ENCODE measurements at regions not wholly inside any gene's neighbourhood (a gene's known extent, or its start where the extent isn't known, plus 50 kb on each side); places are given as distances from the start of the nearest gene placed in this dataset.

DNA sequence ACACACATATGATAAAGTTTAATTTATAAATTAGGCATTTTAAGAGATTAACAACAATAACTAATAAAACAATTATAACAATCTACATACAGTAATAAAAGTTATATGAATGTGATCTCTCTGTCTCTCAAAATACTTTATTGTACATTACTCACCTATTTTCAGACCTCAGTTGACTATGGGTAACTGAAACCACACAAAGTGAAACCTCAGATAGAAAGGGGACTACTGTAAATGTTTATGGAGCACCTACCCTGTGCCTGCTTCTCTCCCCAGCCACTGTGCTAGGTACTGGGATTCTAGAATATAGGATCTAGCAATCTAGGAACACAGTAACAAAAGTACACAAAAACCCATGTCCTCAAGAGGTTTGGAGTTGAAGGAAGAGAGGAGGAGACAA, 63.4 kb upstream of the BTN3A2 start:
- H3K27ac ChIP-seq: no peak overlapping the region
- H3K27me3 ChIP-seq: peaks cover 0 to 12% (median 5%) of the 10 kb centered on the region in 4 donors
- TF ChIP-seq, protein P1, sequence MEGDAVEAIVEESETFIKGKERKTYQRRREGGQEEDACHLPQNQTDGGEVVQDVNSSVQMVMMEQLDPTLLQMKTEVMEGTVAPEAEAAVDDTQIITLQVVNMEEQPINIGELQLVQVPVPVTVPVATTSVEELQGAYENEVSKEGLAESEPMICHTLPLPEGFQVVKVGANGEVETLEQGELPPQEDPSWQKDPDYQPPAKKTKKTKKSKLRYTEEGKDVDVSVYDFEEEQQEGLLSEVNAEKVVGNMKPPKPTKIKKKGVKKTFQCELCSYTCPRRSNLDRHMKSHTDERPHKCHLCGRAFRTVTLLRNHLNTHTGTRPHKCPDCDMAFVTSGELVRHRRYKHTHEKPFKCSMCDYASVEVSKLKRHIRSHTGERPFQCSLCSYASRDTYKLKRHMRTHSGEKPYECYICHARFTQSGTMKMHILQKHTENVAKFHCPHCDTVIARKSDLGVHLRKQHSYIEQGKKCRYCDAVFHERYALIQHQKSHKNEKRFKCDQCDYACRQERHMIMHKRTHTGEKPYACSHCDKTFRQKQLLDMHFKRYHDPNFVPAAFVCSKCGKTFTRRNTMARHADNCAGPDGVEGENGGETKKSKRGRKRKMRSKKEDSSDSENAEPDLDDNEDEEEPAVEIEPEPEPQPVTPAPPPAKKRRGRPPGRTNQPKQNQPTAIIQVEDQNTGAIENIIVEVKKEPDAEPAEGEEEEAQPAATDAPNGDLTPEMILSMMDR (IDR thresholded peaks at IDR 0.05): no peak
- intact Hi-C loops (cut with DNase I): no loop called here
- FAIRE-seq (no peak), DNase-seq (no peak), ATAC-seq (no peak)
- H3K4me3 ChIP-seq: no peak overlapping the region
- no peaks in the 10 kb centered on the region for H3K36me3 ChIP-seq
- H3K9me3 ChIP-seq: no peaks in the 10 kb centered on the region
- H3K4me1 ChIP-seq: no peaks in the 10 kb centered on the region

DNA sequence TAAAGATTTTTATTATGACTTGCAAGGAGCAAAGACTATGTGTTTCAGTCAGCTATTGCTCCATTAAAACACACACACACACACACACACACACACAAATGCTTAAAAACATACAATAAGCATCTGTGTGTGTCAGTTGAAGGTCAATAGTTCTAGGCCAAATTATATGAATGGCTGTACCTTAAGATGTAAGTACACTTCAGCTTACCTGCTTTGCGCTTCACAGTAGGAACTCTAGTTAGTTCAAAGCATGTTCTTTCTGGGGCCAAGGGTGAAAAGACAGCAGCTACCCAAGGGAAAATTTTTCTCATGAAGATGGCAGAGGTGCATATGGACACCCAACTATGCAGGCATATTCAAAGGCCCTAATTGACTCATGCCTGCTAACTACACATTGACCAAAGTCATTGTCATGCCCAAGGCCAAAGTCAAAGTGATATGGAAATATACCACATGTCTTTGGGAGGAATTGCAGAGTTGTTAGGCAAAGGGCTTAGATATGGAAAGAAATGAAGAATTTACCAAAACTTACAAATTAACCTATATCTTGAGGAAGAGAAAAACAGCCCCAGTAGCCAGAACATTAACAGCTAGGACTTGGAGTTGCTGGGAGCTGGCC, 61.9 kb upstream of the BTN3A2 start:
- FAIRE-seq: no peak
- WGBS, 2 donors: 97 to 99% methylated on average over 1 of the region's 1 CpG
- intact Hi-C loops (cut with DNase I): no loop called here
- ATAC-seq: no peak
- H3K4me1 ChIP-seq: no peaks in the 10 kb centered on the region
- TF ChIP-seq, protein P1 (IDR thresholded peaks at IDR 0.05): no peak
- H3K27ac ChIP-seq: no peak overlapping the region
- no peak overlapping the region for H3K4me3 ChIP-seq
- peaks cover 0 to 11% (median 4%) of the 10 kb centered on the region in 4 donors for H3K27me3 ChIP-seq
- H3K36me3 ChIP-seq: no peaks in the 10 kb centered on the region
- DNase-seq: no peak
- H3K9me3 ChIP-seq: no peaks in the 10 kb centered on the region

DNA sequence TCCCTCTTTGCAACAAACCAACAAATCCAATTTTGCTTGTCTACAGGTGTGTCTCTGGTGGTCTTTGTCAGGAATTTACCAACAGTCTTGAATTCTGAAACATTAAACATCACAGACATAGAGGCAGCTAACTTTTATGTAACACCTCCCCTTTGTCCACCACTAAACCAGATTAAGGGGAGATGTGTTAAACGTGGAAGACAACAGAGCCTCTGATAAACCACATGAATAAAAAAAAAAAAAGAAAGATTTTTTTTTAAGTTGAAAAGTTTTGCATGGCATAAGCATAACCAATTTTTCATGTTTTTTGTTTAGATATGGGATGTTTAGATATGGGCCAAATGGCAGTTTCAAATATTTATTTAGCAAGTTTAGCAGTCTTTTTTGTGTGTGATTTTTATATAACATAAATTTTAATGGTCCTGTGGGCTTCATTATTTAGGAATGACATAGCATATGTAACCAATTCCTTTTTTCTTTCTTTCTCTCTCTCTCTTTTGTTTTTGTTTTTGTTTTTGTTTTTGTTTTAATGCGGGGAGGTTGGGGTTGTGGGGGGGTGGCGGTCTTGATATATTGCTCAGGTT, 60.7 kb upstream of the BTN3A2 start:
- intact Hi-C loops (cut with DNase I): no loop called here
- FAIRE-seq (no peak), DNase-seq (no peak)

GRCh38 chr6:26304797-26305640, 60.0 kb upstream of the BTN3A2 start:
- WGBS, 2 donors: 19 to 22% methylated on average over 29 of the region's 29 CpGs
- FAIRE-seq (no peak), DNase-seq (peak in 3 of 6 donors; percentile 46 to 58 (median 55)), ATAC-seq (peak; percentile 77 to 92 (median 87))
- H3K9me3 ChIP-seq: no peaks in the 10 kb centered on the region
- no peaks in the 10 kb centered on the region for H3K4me1 ChIP-seq
- TF ChIP-seq, protein P1 (IDR thresholded peaks at IDR 0.05): no peak
- intact Hi-C loops (cut with DNase I): no loop called here
- peaks cover 0 to 5% (median under 1%) of the 10 kb centered on the region in 4 donors for H3K27me3 ChIP-seq
- H3K36me3 ChIP-seq: no peaks in the 10 kb centered on the region
- H3K4me3 ChIP-seq: peak overlapping the region in 2 of 4 donors; percentile 6 to 14
- peak overlapping the region in 2 of 4 donors; percentile 29 to 50 for H3K27ac ChIP-seq

More for the DNA sequence above, 60.7 kb upstream of the BTN3A2 start:
- peaks cover 0 to 5% (median 2%) of the 10 kb centered on the region in 4 donors for H3K27me3 ChIP-seq
- no peaks in the 10 kb centered on the region for H3K36me3 ChIP-seq
- no peak overlapping the region for H3K4me3 ChIP-seq
- 51 to 56% methylated on average over 3 of the region's 3 CpGs for WGBS, 2 donors
- no peaks in the 10 kb centered on the region for H3K4me1 ChIP-seq
- ATAC-seq: no peak
- H3K27ac ChIP-seq: no peak overlapping the region
- TF ChIP-seq, protein P1 (IDR thresholded peaks at IDR 0.05): no peak
- H3K9me3 ChIP-seq: no peaks in the 10 kb centered on the region

Measured in pancreas (tissue), 10 donors.